Activated B cell treated with CpG ODN at 0.5 μM for 24 hours (primary cell): ENCODE measurements at regions not wholly inside any gene's neighbourhood (a gene's known extent, or its start where the extent isn't known, plus 50 kb on each side); places are given as distances from the start of the nearest gene placed in this dataset.

ENCODE experiments used
- ATAC-seq: fragments of 200-7000 bp; cut with Tn5 transposase; one replicate; pipeline ENCODE4 v1.10.0; 2021; ENCODE audit warnings: low read depth, mild to moderate bottlenecking, moderate library complexity
- CTCF ChIA-PET: fragments of 350-600 bp; sonication (Branson Sonifier 250); formaldehyde crosslinking; loops from one replicate; lab custom pipeline; 2021; ENCODE audit warnings: antibody characterized with exemption; lab: Charles Lee
- POLR2A ChIA-PET: fragments of 350-600 bp; sonication (Branson Sonifier 250); formaldehyde crosslinking; loops from one replicate; lab custom pipeline; 2021; ENCODE audit warnings: antibody characterized with exemption; lab: Charles Lee
- DNase-seq: peaks from one replicate; pipeline ENCODE4 v3.0.0; 2022
- H3K27ac Mint-ChIP-seq: one replicate; pipeline ENCODE4 v1.8.0; 2020; ENCODE audit warnings: mixed read lengths
- H3K27me3 Mint-ChIP-seq: one replicate; pipeline ENCODE4 v1.8.0; 2021; ENCODE audit warnings: mixed read lengths
- H3K36me3 Mint-ChIP-seq: one replicate; pipeline ENCODE4 v1.8.0; 2021; ENCODE audit warnings: low read depth, mixed read lengths
- H3K4me1 Mint-ChIP-seq: one replicate; pipeline ENCODE4 v1.8.0; 2021; ENCODE audit warnings: mixed read lengths
- H3K4me3 Mint-ChIP-seq: one replicate; pipeline ENCODE4 v1.8.0; 2020; ENCODE audit warnings: mild to moderate bottlenecking, mixed read lengths
- H3K9me3 Mint-ChIP-seq: one replicate; pipeline ENCODE4 v1.8.0; 2020; ENCODE audit warnings: mixed read lengths
- CTCF ChIP-seq: fragments of 200-600 bp; IDR thresholded peaks from one replicate; pipeline ENCODE4 v1.8.0; 2022; ENCODE audit warnings: antibody characterized with exemption, mild to moderate bottlenecking
- intact Hi-C: fragments of 100-400 bp; cut with micrococcal nuclease; formaldehyde crosslinking; loops from one replicate; pipeline ENCODE4 v1.15.1; 2024

GRCh38 chr6:155967322-155967721 lies 511.7 kb upstream of the NOX3 start:
- no peak for TF ChIP-seq CTCF
- peaks cover 5% of the 10 kb centered on the region for H3K4me1 Mint-ChIP-seq
- no peak overlapping the region for H3K27ac Mint-ChIP-seq
- H3K27me3 Mint-ChIP-seq: no peaks in the 10 kb centered on the region
- DNase-seq (no peak), ATAC-seq (no peak)
- H3K4me3 Mint-ChIP-seq: no peak overlapping the region
- CTCF ChIA-PET: no interaction called here
- intact Hi-C loops: no loop called here
- no peaks in the 10 kb centered on the region for H3K9me3 Mint-ChIP-seq
- POLR2A ChIA-PET: no interaction called here
- no peaks in the 10 kb centered on the region for H3K36me3 Mint-ChIP-seq

GRCh38 chr6:155964544-155964943 lies 508.9 kb upstream of the NOX3 start:
- ATAC-seq: no peak
- CTCF ChIA-PET: no interaction called here
- Mint-ChIP-seq H3K4me1 (no peaks in the 10 kb centered on the region), H3K4me3 (no peak overlapping the region), H3K36me3 (no peaks in the 10 kb centered on the region), H3K9me3 (peaks cover 2% of the 10 kb centered on the region), H3K27ac (no peak overlapping the region), H3K27me3 (peaks cover 2% of the 10 kb centered on the region)
- POLR2A ChIA-PET: no interaction called here
- DNase-seq: no peak
- TF ChIP-seq CTCF: no peak
- intact Hi-C loops: no loop called here

GRCh38 chr6:155962276-155962675 lies 506.6 kb upstream of the NOX3 start:
- no peak overlapping the region for H3K4me3 Mint-ChIP-seq
- intact Hi-C loops: no loop called here
- CTCF ChIA-PET: no interaction called here

GRCh38 chr6:155959898-155960495 lies 504.4 kb upstream of the NOX3 start:
- Mint-ChIP-seq H3K36me3 (no peaks in the 10 kb centered on the region), H3K4me1 (peaks cover 3% of the 10 kb centered on the region), H3K27ac (no peak overlapping the region), H3K4me3 (no peak overlapping the region), H3K27me3 (peaks cover 2% of the 10 kb centered on the region), H3K9me3 (peaks cover 5% of the 10 kb centered on the region)
- no peak for ATAC-seq
- ChIA-PET CTCF (no interaction called here), POLR2A (no interaction called here)
- intact Hi-C loops: no loop called here
- DNase-seq: no peak
- TF ChIP-seq CTCF: no peak

More at GRCh38 chr6:155962276-155962675, 506.6 kb upstream of the NOX3 start:
- TF ChIP-seq CTCF: no peak
- Mint-ChIP-seq H3K9me3 (peaks cover 5% of the 10 kb centered on the region), H3K27me3 (peaks cover 2% of the 10 kb centered on the region), H3K27ac (no peak overlapping the region), H3K4me1 (no peaks in the 10 kb centered on the region), H3K36me3 (no peaks in the 10 kb centered on the region)
- POLR2A ChIA-PET: no interaction called here
- DNase-seq (no peak), ATAC-seq (no peak)

- ATAC-seq (no peak), DNase-seq (no peak)
- CTCF ChIA-PET: no interaction called here
- H3K27me3 Mint-ChIP-seq: peaks cover 2% of the 10 kb centered on the region
- intact Hi-C loops: no loop called here
- POLR2A ChIA-PET: no interaction called here
- peaks cover 5% of the 10 kb centered on the region for H3K4me1 Mint-ChIP-seq
- H3K4me3 Mint-ChIP-seq: no peak overlapping the region
- no peak for TF ChIP-seq CTCF
- H3K27ac Mint-ChIP-seq: no peak overlapping the region
- H3K36me3 Mint-ChIP-seq: no peaks in the 10 kb centered on the region
- peaks cover 5% of the 10 kb centered on the region for H3K9me3 Mint-ChIP-seq
These were observed 502.9 kb upstream of the NOX3 start for GRCh38 chr6:155958550-155958949.
